ENCODE measurements at regions not wholly inside any gene's neighbourhood (a gene's known extent, or its start where the extent isn't known, plus 50 kb on each side); places are given as distances from the start of the nearest gene placed in this dataset.
A peak's percentile ranks its signal among the peaks of the same experiment; 100 is the strongest.

- H3K27me3 Mint-ChIP-seq (ENCODE audit: low read depth, unreplicated experiment) = no peaks in the 10 kb centered on the region
- no peaks in the 10 kb centered on the region for H3K9me3 ChIP-seq (ENCODE audit: insufficient read depth, low read depth, low read length)
- H3K36me3 ChIP-seq (ENCODE audit: insufficient read depth, low read length) = no peaks in the 10 kb centered on the region
- H3K9me3 Mint-ChIP-seq (ENCODE audit: unreplicated experiment) = no peaks in the 10 kb centered on the region
- H2AFZ ChIP-seq (ENCODE audit: low read depth, low read length) = no peak overlapping the region
- DNase-seq (ENCODE audit: low read depth) (peak; percentile 68), FAIRE-seq (no peak)
- no peak overlapping the region for H3K9ac ChIP-seq (ENCODE audit: low read length)
- no peaks in the 10 kb centered on the region for H3K36me3 Mint-ChIP-seq (ENCODE audit: low read depth, unreplicated experiment)
- H3K27ac Mint-ChIP-seq (ENCODE audit: unreplicated experiment) = no peak overlapping the region
- no peaks in the 10 kb centered on the region for H3K79me2 ChIP-seq (ENCODE audit: insufficient read depth, low read length)
- no peak overlapping the region for H3K27ac ChIP-seq (ENCODE audit: low read depth, low read length)
- no peaks in the 10 kb centered on the region for H3K4me1 Mint-ChIP-seq (ENCODE audit: low read depth, unreplicated experiment)
- H3K27me3 ChIP-seq (ENCODE audit: insufficient read depth, low read length) = no peaks in the 10 kb centered on the region
- H3K4me3 ChIP-seq (ENCODE audit: insufficient read depth, low read depth, low read length) = no peak overlapping the region
- TF ChIP-seq EZH2 (IDR thresholded peaks at IDR 0.05; ENCODE audit: insufficient read depth, low read length) (no peak), CTCF (IDR thresholded peaks at IDR 0.05; ENCODE audit: insufficient read depth, low read depth, low read length) (no peak)
- no peak overlapping the region for H3K4me3 Mint-ChIP-seq (ENCODE audit: unreplicated experiment)
- no peak overlapping the region for H3K4me2 ChIP-seq (ENCODE audit: low read length)
- no peaks in the 10 kb centered on the region for H4K20me1 ChIP-seq (ENCODE audit: insufficient read depth, low read length)
- no peaks in the 10 kb centered on the region for H3K4me1 ChIP-seq (ENCODE audit: insufficient read depth, low read length)
Measured at GRCh38 chr13:84296401-84296800, 414.1 kb upstream of the SLITRK1 start.

- DNase-seq (ENCODE audit: low read depth) (no peak), FAIRE-seq (no peak)
- Histone ChIP-seq H3K36me3 (ENCODE audit: insufficient read depth, low read length) (no peaks in the 10 kb centered on the region), H3K4me1 (ENCODE audit: insufficient read depth, low read length) (no peaks in the 10 kb centered on the region), H3K4me2 (ENCODE audit: low read length) (no peak overlapping the region), H3K27me3 (ENCODE audit: insufficient read depth, low read length) (no peaks in the 10 kb centered on the region), H3K27ac (ENCODE audit: low read depth, low read length) (no peak overlapping the region), H3K79me2 (ENCODE audit: insufficient read depth, low read length) (no peaks in the 10 kb centered on the region), H2AFZ (ENCODE audit: low read depth, low read length) (no peak overlapping the region), H4K20me1 (ENCODE audit: insufficient read depth, low read length) (no peaks in the 10 kb centered on the region), H3K4me3 (ENCODE audit: insufficient read depth, low read depth, low read length) (no peak overlapping the region), H3K9me3 (ENCODE audit: insufficient read depth, low read depth, low read length) (no peaks in the 10 kb centered on the region), H3K9ac (ENCODE audit: low read length) (no peak overlapping the region)
- Mint-ChIP-seq H3K36me3 (ENCODE audit: low read depth, unreplicated experiment) (no peaks in the 10 kb centered on the region), H3K27ac (ENCODE audit: unreplicated experiment) (no peak overlapping the region), H3K4me1 (ENCODE audit: low read depth, unreplicated experiment) (no peaks in the 10 kb centered on the region), H3K9me3 (ENCODE audit: unreplicated experiment) (no peaks in the 10 kb centered on the region), H3K4me3 (ENCODE audit: unreplicated experiment) (no peak overlapping the region), H3K27me3 (ENCODE audit: low read depth, unreplicated experiment) (no peaks in the 10 kb centered on the region)
- TF ChIP-seq EZH2 (IDR thresholded peaks at IDR 0.05; ENCODE audit: insufficient read depth, low read length) (no peak), CTCF (IDR thresholded peaks at IDR 0.05; ENCODE audit: insufficient read depth, low read depth, low read length) (no peak)
Measured at GRCh38 chr13:84294576-84294975, 412.3 kb upstream of the SLITRK1 start.

- H3K27me3 ChIP-seq (ENCODE audit: insufficient read depth, low read length) = no peaks in the 10 kb centered on the region
- no peak for FAIRE-seq
- H3K36me3 ChIP-seq (ENCODE audit: insufficient read depth, low read length) = no peaks in the 10 kb centered on the region
- no peak for DNase-seq (ENCODE audit: low read depth)
- H3K79me2 ChIP-seq (ENCODE audit: insufficient read depth, low read length) = no peaks in the 10 kb centered on the region
- no peaks in the 10 kb centered on the region for H3K4me1 ChIP-seq (ENCODE audit: insufficient read depth, low read length)
- H3K27ac ChIP-seq (ENCODE audit: low read depth, low read length) = no peak overlapping the region
- H3K9ac ChIP-seq (ENCODE audit: low read length) = no peak overlapping the region
- no peak overlapping the region for H3K27ac Mint-ChIP-seq (ENCODE audit: unreplicated experiment)
- no peaks in the 10 kb centered on the region for H3K36me3 Mint-ChIP-seq (ENCODE audit: low read depth, unreplicated experiment)
- H4K20me1 ChIP-seq (ENCODE audit: insufficient read depth, low read length) = no peaks in the 10 kb centered on the region
- H2AFZ ChIP-seq (ENCODE audit: low read depth, low read length) = no peak overlapping the region
- no peaks in the 10 kb centered on the region for H3K9me3 ChIP-seq (ENCODE audit: insufficient read depth, low read depth, low read length)
- no peak overlapping the region for H3K4me2 ChIP-seq (ENCODE audit: low read length)
- no peaks in the 10 kb centered on the region for H3K4me1 Mint-ChIP-seq (ENCODE audit: low read depth, unreplicated experiment)
- no peaks in the 10 kb centered on the region for H3K9me3 Mint-ChIP-seq (ENCODE audit: unreplicated experiment)
- H3K27me3 Mint-ChIP-seq (ENCODE audit: low read depth, unreplicated experiment) = no peaks in the 10 kb centered on the region
- H3K4me3 Mint-ChIP-seq (ENCODE audit: unreplicated experiment) = no peak overlapping the region
- no peak for TF ChIP-seq CTCF (IDR thresholded peaks at IDR 0.05; ENCODE audit: insufficient read depth, low read depth, low read length)
- no peak for TF ChIP-seq EZH2 (IDR thresholded peaks at IDR 0.05; ENCODE audit: insufficient read depth, low read length)
- no peak overlapping the region for H3K4me3 ChIP-seq (ENCODE audit: insufficient read depth, low read depth, low read length)
Measured at GRCh38 chr13:84290386-84290785, 408.1 kb upstream of the SLITRK1 start.

All from astrocyte (in vitro differentiated cells and primary cell).